CD14-positive monocyte (primary cell): ENCODE measurements at regions not wholly inside any gene's neighbourhood (a gene's known extent, or its start where the extent isn't known, plus 50 kb on each side); places are given as distances from the start of the nearest gene placed in this dataset.

Experiments
- DNase-seq, 3 donors: peaks; one replicate each; pipeline ENCODE4 v3.0.0-alpha.2; 2011 to 2022
- H2AFZ ChIP-seq: 2 replicates; pipeline ENCODE4 v1.6.0; 2012; ENCODE audit warnings: mild to moderate bottlenecking, low read depth, low read length, inconsistent platforms; ENCODE audit not compliant: insufficient read depth, poor library complexity, severe bottlenecking
- H3K27ac ChIP-seq, 2 donors: 1 replicate in 1 of 2; 2 replicates in 1 of 2; pipeline ENCODE4 v1.5.1; 2012 to 2013; ENCODE audit warnings: low read length in 2 of 2, control low read depth in 1 of 2, inconsistent platforms in 1 of 2, low read depth in 1 of 2, mild to moderate bottlenecking in 1 of 2
- H3K27me3 ChIP-seq, 2 donors: one replicate each; pipeline versions ENCODE4 v1.6.0 to v1.6.1; 2011 to 2013; ENCODE audit warnings: low read length in 2 of 2; ENCODE audit not compliant: control insufficient read depth in 2 of 2, insufficient read depth in 2 of 2
- H3K36me3 ChIP-seq, 2 donors: replicated peaks in 1 of 2; 1 replicate in 1 of 2; 2 replicates in 1 of 2; pipeline versions ENCODE4 v1.5.1 to v1.6.1; 2012 to 2013; ENCODE audit warnings: low read length in 2 of 2, control low read depth in 1 of 2, inconsistent platforms in 1 of 2, mild to moderate bottlenecking in 1 of 2; ENCODE audit not compliant: insufficient read depth in 2 of 2, control insufficient read depth in 1 of 2
- H3K4me1 ChIP-seq, 2 donors: 1 replicate in 1 of 2; 2 replicates in 1 of 2; pipeline versions ENCODE4 v1.5.1 to v1.6.1; 2012 to 2013; ENCODE audit warnings: low read length in 2 of 2, control low read depth in 1 of 2, inconsistent platforms in 1 of 2, mild to moderate bottlenecking in 1 of 2, moderate library complexity in 1 of 2; ENCODE audit not compliant: insufficient read depth in 2 of 2, control insufficient read depth in 1 of 2
- H3K4me2 ChIP-seq: replicated peaks from 2 replicates; pipeline ENCODE3; 2012; ENCODE audit warnings: low read length, moderate library complexity, mild to moderate bottlenecking; ENCODE audit not compliant: poor library complexity, severe bottlenecking; ENCODE audit errors: extremely low read depth
- H3K4me3 ChIP-seq, 3 experiments: fragments of 200-600 bp in 1 of 3; sonication (generic) in 1 of 3; replicated peaks in 1 of 3; 1 replicate in 2 of 3; 2 replicates in 1 of 3; pipeline ENCODE4 v1.5.1; 2011 to 2013; ENCODE audit warnings: low read length in 3 of 3, mild to moderate bottlenecking in 3 of 3, control low read depth in 2 of 3, low read depth in 2 of 3, inconsistent platforms in 1 of 3, moderate library complexity in 1 of 3
- H3K79me2 ChIP-seq: 2 replicates; pipeline ENCODE4 v1.6.0; 2012; ENCODE audit warnings: mild to moderate bottlenecking, control low read depth, inconsistent platforms, low read length, moderate library complexity; ENCODE audit not compliant: insufficient read depth
- H3K9ac ChIP-seq: 2 replicates; pipeline ENCODE4 v1.6.0; 2017; ENCODE audit warnings: low read length, mild to moderate bottlenecking; ENCODE audit not compliant: insufficient read depth, poor library complexity, severe bottlenecking
- H3K9me3 ChIP-seq, 2 donors: replicated peaks in 1 of 2; 1 replicate in 1 of 2; 2 replicates in 1 of 2; pipeline versions ENCODE4 v1.5.1 to v1.6.1; 2012 to 2013; ENCODE audit warnings: low read length in 2 of 2, control low read depth in 1 of 2; ENCODE audit not compliant: control insufficient read depth in 1 of 2, insufficient read depth in 1 of 2
- H4K20me1 ChIP-seq: 2 replicates; pipeline ENCODE4 v1.6.0; 2012; ENCODE audit warnings: mild to moderate bottlenecking, low read length, control low read depth, moderate library complexity; ENCODE audit not compliant: insufficient read depth
- H3K27ac Mint-ChIP-seq, 7 donors: one replicate each; pipeline ENCODE4 v1.8.0; 2020; ENCODE audit warnings: mild to moderate bottlenecking in 7 of 7, mixed read lengths in 7 of 7, moderate library complexity in 6 of 7, inconsistent platforms in 2 of 7
- H3K27me3 Mint-ChIP-seq, 3 donors: one replicate each; pipeline ENCODE4 v1.8.0; 2021 to 2022; ENCODE audit warnings: low read depth in 3 of 3, mild to moderate bottlenecking in 3 of 3, mixed read lengths in 3 of 3, moderate library complexity in 3 of 3, inconsistent platforms in 1 of 3
- H3K36me3 Mint-ChIP-seq, 2 donors: one replicate each; pipeline ENCODE4 v1.8.0; 2020; ENCODE audit warnings: mixed read lengths in 2 of 2, inconsistent platforms in 1 of 2, mild to moderate bottlenecking in 1 of 2
- H3K4me1 Mint-ChIP-seq: one replicate; pipeline ENCODE4 v1.8.0; 2020; ENCODE audit warnings: mild to moderate bottlenecking, mixed read lengths
- H3K4me3 Mint-ChIP-seq, 2 donors: one replicate each; pipeline ENCODE4 v1.8.0; 2020; ENCODE audit warnings: mild to moderate bottlenecking in 2 of 2, mixed read lengths in 2 of 2, moderate library complexity in 1 of 2
- H3K9me3 Mint-ChIP-seq, 7 donors: one replicate each; pipeline ENCODE4 v1.8.0; 2020 to 2022; ENCODE audit warnings: mixed read lengths in 7 of 7, mild to moderate bottlenecking in 6 of 7, moderate library complexity in 6 of 7, inconsistent platforms in 2 of 7
- WGBS: methylation state at CpG from one replicate; pipeline ENCODE4 v1.1.5; 2013; ENCODE audit warnings: missing lambda C conversion rate; ENCODE audit not compliant: insufficient coverage; 5-methylcytosine and 5-hydroxymethylcytosine counted together
- intact Hi-C, 2 donors: fragments of 100-400 bp; cut with micrococcal nuclease; formaldehyde crosslinking; loops; one replicate each; pipeline versions ENCODE4 v1.15.0 to v1.15.1; 2023
- TF ChIP-seq, protein P1 (sequence below): fragments of 200-600 bp; IDR thresholded peaks from one replicate; pipeline ENCODE4 v1.8.0; 2022; ENCODE audit warnings: antibody characterized with exemption, mild to moderate bottlenecking

DNA sequence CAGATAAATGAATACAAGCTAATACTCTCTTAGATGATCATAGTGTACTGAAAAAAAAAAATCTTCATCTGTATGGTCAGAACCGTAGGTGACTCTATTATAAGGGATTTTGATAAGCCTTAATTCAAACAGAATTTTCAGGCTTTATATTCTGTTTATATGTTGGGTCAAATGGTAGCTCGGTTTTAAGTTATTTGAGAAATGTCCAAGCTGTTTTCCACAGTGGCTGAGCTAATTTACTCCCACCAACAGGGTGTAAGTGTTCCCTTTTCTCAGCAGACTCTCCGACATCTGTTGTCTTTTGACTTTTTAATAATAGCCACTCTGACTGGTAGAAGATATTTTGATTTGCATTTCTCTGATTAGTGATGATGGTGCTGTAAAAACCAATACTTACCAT is 328.8 kb upstream of the MAGI2 start:
- DNase-seq, result no peak
- no peak overlapping the region for H3K4me2 ChIP-seq
- peaks cover 0 to 2% (median 0%) of the 10 kb centered on the region in 7 donors for H3K9me3 Mint-ChIP-seq
- intact Hi-C loops, result no loop called here
- peaks cover 22 to 30% of the 10 kb centered on the region in 2 donors for H3K4me1 ChIP-seq
- H3K4me1 Mint-ChIP-seq, result peaks cover 26% of the 10 kb centered on the region
- no peak overlapping the region for H3K27ac ChIP-seq
- no peaks in the 10 kb centered on the region for H3K79me2 ChIP-seq
- no peaks in the 10 kb centered on the region for H3K36me3 ChIP-seq
- H3K27me3 ChIP-seq, result no peaks in the 10 kb centered on the region
- no peak overlapping the region for H3K4me3 ChIP-seq
- H2AFZ ChIP-seq, result no peak overlapping the region
- no peaks in the 10 kb centered on the region for H4K20me1 ChIP-seq
- no peaks in the 10 kb centered on the region for H3K9me3 ChIP-seq
- H3K27ac Mint-ChIP-seq, result no peak overlapping the region
- no peak overlapping the region for H3K4me3 Mint-ChIP-seq
- no CpG with 5 or more reads among the region's 3 CpGs for WGBS
- TF ChIP-seq, protein P1, sequence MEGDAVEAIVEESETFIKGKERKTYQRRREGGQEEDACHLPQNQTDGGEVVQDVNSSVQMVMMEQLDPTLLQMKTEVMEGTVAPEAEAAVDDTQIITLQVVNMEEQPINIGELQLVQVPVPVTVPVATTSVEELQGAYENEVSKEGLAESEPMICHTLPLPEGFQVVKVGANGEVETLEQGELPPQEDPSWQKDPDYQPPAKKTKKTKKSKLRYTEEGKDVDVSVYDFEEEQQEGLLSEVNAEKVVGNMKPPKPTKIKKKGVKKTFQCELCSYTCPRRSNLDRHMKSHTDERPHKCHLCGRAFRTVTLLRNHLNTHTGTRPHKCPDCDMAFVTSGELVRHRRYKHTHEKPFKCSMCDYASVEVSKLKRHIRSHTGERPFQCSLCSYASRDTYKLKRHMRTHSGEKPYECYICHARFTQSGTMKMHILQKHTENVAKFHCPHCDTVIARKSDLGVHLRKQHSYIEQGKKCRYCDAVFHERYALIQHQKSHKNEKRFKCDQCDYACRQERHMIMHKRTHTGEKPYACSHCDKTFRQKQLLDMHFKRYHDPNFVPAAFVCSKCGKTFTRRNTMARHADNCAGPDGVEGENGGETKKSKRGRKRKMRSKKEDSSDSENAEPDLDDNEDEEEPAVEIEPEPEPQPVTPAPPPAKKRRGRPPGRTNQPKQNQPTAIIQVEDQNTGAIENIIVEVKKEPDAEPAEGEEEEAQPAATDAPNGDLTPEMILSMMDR, result no peak
- peaks cover 0 to 3% (median 2%) of the 10 kb centered on the region in 3 donors for H3K27me3 Mint-ChIP-seq
- H3K9ac ChIP-seq, result no peak overlapping the region
- no peaks in the 10 kb centered on the region for H3K36me3 Mint-ChIP-seq

DNA sequence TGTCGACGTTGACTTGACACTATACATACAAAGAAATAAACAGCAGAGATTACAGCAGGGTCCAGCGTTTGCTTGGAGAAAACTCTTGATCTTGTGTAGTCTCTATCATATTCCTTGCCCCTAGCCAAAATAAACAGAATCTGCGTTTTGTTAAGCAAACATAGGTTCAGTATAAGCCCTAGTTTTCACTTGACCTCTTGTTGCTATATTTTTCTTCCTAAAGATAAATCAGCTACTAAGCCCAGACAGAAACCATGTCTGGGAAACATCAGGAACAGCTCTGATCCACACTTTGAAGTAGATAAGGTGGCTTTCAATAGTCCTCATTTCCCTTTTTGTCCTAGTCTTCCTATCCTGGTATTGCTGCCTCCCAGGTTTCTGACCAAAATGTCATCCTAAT is 328.2 kb upstream of the MAGI2 start:
- H3K36me3 Mint-ChIP-seq, result no peaks in the 10 kb centered on the region
- peaks cover 0 to 3% (median 2%) of the 10 kb centered on the region in 3 donors for H3K27me3 Mint-ChIP-seq
- no peak for DNase-seq
- Histone ChIP-seq H2AFZ (no peak overlapping the region), H3K36me3 (no peaks in the 10 kb centered on the region), H3K4me3 (no peak overlapping the region), H3K4me1 (peaks cover 22 to 30% of the 10 kb centered on the region in 2 donors), H3K27ac (no peak overlapping the region), H3K4me2 (no peak overlapping the region), H3K9ac (no peak overlapping the region), H3K27me3 (no peaks in the 10 kb centered on the region), H3K9me3 (no peaks in the 10 kb centered on the region), H4K20me1 (no peaks in the 10 kb centered on the region), H3K79me2 (no peaks in the 10 kb centered on the region)
- peaks cover 0 to 2% (median 0%) of the 10 kb centered on the region in 7 donors for H3K9me3 Mint-ChIP-seq
- no peak overlapping the region for H3K4me3 Mint-ChIP-seq
- TF ChIP-seq, protein P1, result no peak
- intact Hi-C loops, result no loop called here
- H3K27ac Mint-ChIP-seq, result no peak overlapping the region
- 100% methylated on average over 1 of the region's 4 CpGs for WGBS
- peaks cover 26% of the 10 kb centered on the region for H3K4me1 Mint-ChIP-seq
